ENCODE measurements at regions not wholly inside any gene's neighbourhood (a gene's known extent, or its start where the extent isn't known, plus 50 kb on each side); places are given as distances from the start of the nearest gene placed in this dataset.

DNA sequence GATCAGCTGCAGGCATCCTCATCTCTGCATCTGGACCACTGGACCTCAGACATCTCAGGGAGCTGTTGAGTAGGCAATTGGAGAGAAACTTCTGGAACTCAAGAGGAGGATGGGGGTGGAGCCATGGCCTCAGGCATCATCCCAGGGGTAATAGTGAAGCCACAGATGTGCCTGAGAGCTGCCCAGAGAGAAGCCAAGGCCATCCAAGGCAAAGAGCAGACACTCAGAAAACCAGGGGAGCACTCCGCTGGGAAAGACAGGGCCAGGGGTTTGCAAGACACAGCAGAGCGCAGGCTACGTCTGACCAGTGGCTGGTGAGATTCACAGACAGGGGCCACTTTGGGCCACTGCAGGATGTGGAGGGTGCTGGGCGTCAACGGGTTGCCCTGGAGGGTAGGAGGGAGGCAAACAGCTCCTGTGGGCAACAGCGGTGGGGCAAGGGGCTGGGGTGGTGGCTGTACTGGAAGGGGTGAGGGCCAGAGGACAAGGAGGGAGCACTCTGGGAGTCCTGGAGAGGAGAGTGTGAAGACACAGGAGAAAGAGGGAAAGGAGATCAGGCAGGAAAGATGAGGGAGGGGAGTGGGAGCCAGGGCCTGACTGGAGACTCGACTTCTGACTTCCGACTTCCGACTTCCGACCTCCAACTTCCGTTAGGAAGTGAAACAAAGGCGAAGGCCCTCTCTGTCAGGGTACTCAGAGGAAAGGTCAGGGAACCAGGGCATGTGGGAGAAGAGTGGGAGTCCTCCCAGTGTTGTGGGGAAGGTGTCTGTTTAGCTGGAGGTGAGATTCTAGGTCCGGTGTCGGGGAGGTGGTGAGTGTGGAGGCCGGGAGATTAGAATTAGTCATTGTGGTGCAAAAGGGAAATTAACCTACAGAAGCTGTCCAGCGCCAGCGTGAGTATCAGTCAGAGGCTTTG is 69.7 kb upstream of the ANTXRL start (continued):
- TF ChIP-seq, protein P1, sequence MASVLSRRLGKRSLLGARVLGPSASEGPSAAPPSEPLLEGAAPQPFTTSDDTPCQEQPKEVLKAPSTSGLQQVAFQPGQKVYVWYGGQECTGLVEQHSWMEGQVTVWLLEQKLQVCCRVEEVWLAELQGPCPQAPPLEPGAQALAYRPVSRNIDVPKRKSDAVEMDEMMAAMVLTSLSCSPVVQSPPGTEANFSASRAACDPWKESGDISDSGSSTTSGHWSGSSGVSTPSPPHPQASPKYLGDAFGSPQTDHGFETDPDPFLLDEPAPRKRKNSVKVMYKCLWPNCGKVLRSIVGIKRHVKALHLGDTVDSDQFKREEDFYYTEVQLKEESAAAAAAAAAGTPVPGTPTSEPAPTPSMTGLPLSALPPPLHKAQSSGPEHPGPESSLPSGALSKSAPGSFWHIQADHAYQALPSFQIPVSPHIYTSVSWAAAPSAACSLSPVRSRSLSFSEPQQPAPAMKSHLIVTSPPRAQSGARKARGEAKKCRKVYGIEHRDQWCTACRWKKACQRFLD (CRISPR knock-in tag; IDR thresholded peaks at IDR 0.05), result peak; percentile 95
- TF ChIP-seq ZNF668 (CRISPR knock-in tag; IDR thresholded peaks at IDR 0.05), result no peak
- no peak for TF ChIP-seq COPS2 (conservative IDR thresholded peaks at IDR 0.05)
- no peak for TF ChIP-seq TAF15 (IDR thresholded peaks at IDR 0.05; ENCODE audit: low read depth, low read length)
- TF ChIP-seq NFXL1 (CRISPR knock-in tag; IDR thresholded peaks at IDR 0.05), result no peak
- TF ChIP-seq EWSR1 (IDR thresholded peaks at IDR 0.05; ENCODE audit: borderline replicate concordance, low read depth, partially characterized antibody), result no peak
- peak; percentile 67 for TF ChIP-seq DMBX1 (CRISPR knock-in tag; IDR thresholded peaks at IDR 0.05; ENCODE audit: borderline replicate concordance)
- TF ChIP-seq L3MBTL2 (IDR thresholded peaks at IDR 0.05), result peak; percentile 87
- TF ChIP-seq, protein P2, sequence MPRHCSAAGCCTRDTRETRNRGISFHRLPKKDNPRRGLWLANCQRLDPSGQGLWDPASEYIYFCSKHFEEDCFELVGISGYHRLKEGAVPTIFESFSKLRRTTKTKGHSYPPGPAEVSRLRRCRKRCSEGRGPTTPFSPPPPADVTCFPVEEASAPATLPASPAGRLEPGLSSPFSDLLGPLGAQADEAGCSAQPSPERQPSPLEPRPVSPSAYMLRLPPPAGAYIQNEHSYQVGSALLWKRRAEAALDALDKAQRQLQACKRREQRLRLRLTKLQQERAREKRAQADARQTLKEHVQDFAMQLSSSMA (CRISPR knock-in tag; IDR thresholded peaks at IDR 0.05), result no peak
- TF ChIP-seq PYGO2 (tag; IDR thresholded peaks at IDR 0.05), result peak; percentile 61; the same call in 1 of the 2 replicates
- no peak for TF ChIP-seq FIP1L1 (IDR thresholded peaks at IDR 0.05; ENCODE audit: low read depth, low read length, poor library complexity, severe bottlenecking)
- no peak for TF ChIP-seq NFYB (IDR thresholded peaks at IDR 0.05; ENCODE audit: extremely low read depth, insufficient read length)
- TF ChIP-seq KAT2B (IDR thresholded peaks at IDR 0.05; ENCODE audit: low read depth, low read length), result no peak
- TF ChIP-seq, protein P3, sequence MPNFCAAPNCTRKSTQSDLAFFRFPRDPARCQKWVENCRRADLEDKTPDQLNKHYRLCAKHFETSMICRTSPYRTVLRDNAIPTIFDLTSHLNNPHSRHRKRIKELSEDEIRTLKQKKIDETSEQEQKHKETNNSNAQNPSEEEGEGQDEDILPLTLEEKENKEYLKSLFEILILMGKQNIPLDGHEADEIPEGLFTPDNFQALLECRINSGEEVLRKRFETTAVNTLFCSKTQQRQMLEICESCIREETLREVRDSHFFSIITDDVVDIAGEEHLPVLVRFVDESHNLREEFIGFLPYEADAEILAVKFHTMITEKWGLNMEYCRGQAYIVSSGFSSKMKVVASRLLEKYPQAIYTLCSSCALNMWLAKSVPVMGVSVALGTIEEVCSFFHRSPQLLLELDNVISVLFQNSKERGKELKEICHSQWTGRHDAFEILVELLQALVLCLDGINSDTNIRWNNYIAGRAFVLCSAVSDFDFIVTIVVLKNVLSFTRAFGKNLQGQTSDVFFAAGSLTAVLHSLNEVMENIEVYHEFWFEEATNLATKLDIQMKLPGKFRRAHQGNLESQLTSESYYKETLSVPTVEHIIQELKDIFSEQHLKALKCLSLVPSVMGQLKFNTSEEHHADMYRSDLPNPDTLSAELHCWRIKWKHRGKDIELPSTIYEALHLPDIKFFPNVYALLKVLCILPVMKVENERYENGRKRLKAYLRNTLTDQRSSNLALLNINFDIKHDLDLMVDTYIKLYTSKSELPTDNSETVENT (CRISPR knock-in tag; IDR thresholded peaks at IDR 0.05), result no peak
- no peak for TF ChIP-seq RBBP5 (IDR thresholded peaks at IDR 0.05; ENCODE audit: borderline replicate concordance, insufficient read depth, low read length, poor library complexity, severe bottlenecking)
- TF ChIP-seq ZFP1 (CRISPR knock-in tag; IDR thresholded peaks at IDR 0.05), result peak; percentile 90
- peak; percentile 63 for TF ChIP-seq NEUROD1 (IDR thresholded peaks at IDR 0.05; ENCODE audit: borderline replicate concordance, low read depth, low read length, partially characterized antibody)
- peak; percentile 82; the same call in 1 of the 2 replicates for TF ChIP-seq MTA1 (IDR thresholded peaks at IDR 0.05; ENCODE audit: borderline replicate concordance)
- TF ChIP-seq NR3C1 (CRISPR knock-in tag; IDR thresholded peaks at IDR 0.05), result no peak
- TF ChIP-seq, protein P4, sequence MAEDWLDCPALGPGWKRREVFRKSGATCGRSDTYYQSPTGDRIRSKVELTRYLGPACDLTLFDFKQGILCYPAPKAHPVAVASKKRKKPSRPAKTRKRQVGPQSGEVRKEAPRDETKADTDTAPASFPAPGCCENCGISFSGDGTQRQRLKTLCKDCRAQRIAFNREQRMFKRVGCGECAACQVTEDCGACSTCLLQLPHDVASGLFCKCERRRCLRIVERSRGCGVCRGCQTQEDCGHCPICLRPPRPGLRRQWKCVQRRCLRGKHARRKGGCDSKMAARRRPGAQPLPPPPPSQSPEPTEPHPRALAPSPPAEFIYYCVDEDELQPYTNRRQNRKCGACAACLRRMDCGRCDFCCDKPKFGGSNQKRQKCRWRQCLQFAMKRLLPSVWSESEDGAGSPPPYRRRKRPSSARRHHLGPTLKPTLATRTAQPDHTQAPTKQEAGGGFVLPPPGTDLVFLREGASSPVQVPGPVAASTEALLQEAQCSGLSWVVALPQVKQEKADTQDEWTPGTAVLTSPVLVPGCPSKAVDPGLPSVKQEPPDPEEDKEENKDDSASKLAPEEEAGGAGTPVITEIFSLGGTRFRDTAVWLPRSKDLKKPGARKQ (CRISPR knock-in tag; IDR thresholded peaks at IDR 0.05), result no peak
- TF ChIP-seq ZSCAN32 (CRISPR knock-in tag; IDR thresholded peaks at IDR 0.05), result no peak
- no peak for TF ChIP-seq ILF3 (IDR thresholded peaks at IDR 0.05; ENCODE audit: borderline replicate concordance)

All from K562 (cell line).